GM19372 (cell line): ENCODE measurements at regions not wholly inside any gene's neighbourhood (a gene's known extent, or its start where the extent isn't known, plus 50 kb on each side); places are given as distances from the start of the nearest gene placed in this dataset.
"Not testable (repeated sequence)": the region's sequence is repeated elsewhere in the genome, so short reads cannot be mapped to it uniquely, and the experiment has no call there.

Source experiments
- ATAC-seq: cut with Tn5 transposase; IDR thresholded peaks from one replicate; pipeline ENCODE4 v1.9.1; 2021; ENCODE audit warnings: mild to moderate bottlenecking, low read depth, moderate library complexity; ENCODE audit not compliant: unreplicated experiment

GRCh38 chr6:134389658-134390057 lies 71.7 kb upstream of the SGK1 start:
- no peak for ATAC-seq

GRCh38 chr6:134389129-134389528 lies 71.2 kb upstream of the SGK1 start:
- ATAC-seq: no peak

GRCh38 chr6:134386482-134386881 lies 68.6 kb upstream of the SGK1 start:
- ATAC-seq: not testable (repeated sequence)

- ATAC-seq: no peak
Observed at GRCh38 chr6:134381959-134382358, 64.0 kb upstream of the SGK1 start.

- no peak for ATAC-seq
Observed at GRCh38 chr6:134379599-134379998, 61.7 kb upstream of the SGK1 start.

- peak; percentile 95 for ATAC-seq
Observed at GRCh38 chr6:134379076-134379475, 61.2 kb upstream of the SGK1 start.

GRCh38 chr6:134378426-134378825 lies 60.5 kb upstream of the SGK1 start:
- no peak for ATAC-seq

GRCh38 chr6:134376785-134377184 lies 58.9 kb upstream of the SGK1 start:
- ATAC-seq: no peak

- no peak for ATAC-seq
Observed at GRCh38 chr6:134375220-134375580, 57.3 kb upstream of the SGK1 start.

GRCh38 chr6:134374491-134375219 lies 56.7 kb upstream of the SGK1 start:
- no peak for ATAC-seq

- ATAC-seq: no peak
Observed at GRCh38 chr6:134373993-134374392, 56.1 kb upstream of the SGK1 start.

- ATAC-seq: peak; percentile 72
Observed at GRCh38 chr6:134373282-134373922, 55.5 kb upstream of the SGK1 start.

- ATAC-seq: no peak
Observed at GRCh38 chr6:134372603-134373281, 54.8 kb upstream of the SGK1 start.

- ATAC-seq: no peak
Observed at GRCh38 chr6:134368670-134369069, 50.8 kb upstream of the SGK1 start.
